ENCODE measurements at regions not wholly inside any gene's neighbourhood (a gene's known extent, or its start where the extent isn't known, plus 50 kb on each side); places are given as distances from the start of the nearest gene placed in this dataset.

DNA sequence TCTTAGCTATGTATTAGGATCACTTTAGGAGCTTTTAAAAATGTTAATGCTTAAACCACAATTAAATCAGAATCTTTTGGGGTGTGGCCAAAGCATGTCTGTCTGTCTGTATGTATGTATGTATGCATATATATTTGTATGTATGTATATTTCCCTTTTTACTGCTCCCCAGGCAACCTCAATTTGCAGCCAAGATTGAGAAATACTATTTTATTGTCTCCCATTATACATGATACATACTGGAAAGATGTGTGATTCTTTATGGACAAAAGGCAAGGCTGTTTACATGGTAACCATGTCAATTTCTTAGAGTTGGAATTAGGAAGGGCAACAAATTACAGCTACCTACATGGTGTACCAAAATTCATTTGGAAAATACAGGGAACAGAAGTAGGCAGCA, 783.6 kb downstream of the ETS1 start:
- BruUV-seq (replicated peaks), result no TSS peak
- H3K9me3 ChIP-seq (replicated peaks; ENCODE audit: control insufficient read depth, insufficient read depth, low read length), result no peaks in the 10 kb centered on the region
- no peaks in the 10 kb centered on the region for H3K27me3 ChIP-seq (ENCODE audit: control insufficient read depth in 2 of 2, insufficient read depth in 2 of 2, low read length in 2 of 2)
- H3K9me1 ChIP-seq (replicated peaks; ENCODE audit: control insufficient read depth, extremely low read depth, insufficient read depth, low read length), result no peaks in the 10 kb centered on the region
- no peak for TF ChIP-seq FOS (IDR thresholded peaks at IDR 0.05; ENCODE audit: borderline replicate concordance, insufficient read depth, low read length)
- no peak for TF ChIP-seq CTCF (IDR thresholded peaks at IDR 0.05; ENCODE audit: extremely low read depth in 1 of 2, insufficient read depth in 1 of 2, low read depth in 1 of 2, low read length in 2 of 2)
- TF ChIP-seq EZH2 (IDR thresholded peaks at IDR 0.05; ENCODE audit: borderline replicate concordance, low read depth, low read length, severe bottlenecking), result no peak
- no peak for TF ChIP-seq POLR2AphosphoS5 (IDR thresholded peaks at IDR 0.05; ENCODE audit: insufficient read depth, low read depth, low read length)
- TF ChIP-seq JUN (IDR thresholded peaks at IDR 0.05; ENCODE audit: borderline replicate concordance, insufficient read depth, insufficient read length, low read depth), result no peak
- TF ChIP-seq GATA2 (IDR thresholded peaks at IDR 0.05; ENCODE audit: insufficient read depth, insufficient read length, low read depth, low read length), result no peak
- TF ChIP-seq MYC (IDR thresholded peaks at IDR 0.05; ENCODE audit: low read depth, low read length), result no peak
- TF ChIP-seq, protein P1, sequence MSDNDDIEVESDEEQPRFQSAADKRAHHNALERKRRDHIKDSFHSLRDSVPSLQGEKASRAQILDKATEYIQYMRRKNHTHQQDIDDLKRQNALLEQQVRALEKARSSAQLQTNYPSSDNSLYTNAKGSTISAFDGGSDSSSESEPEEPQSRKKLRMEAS (IDR thresholded peaks at IDR 0.05; ENCODE audit: insufficient read depth, insufficient read length), result no peak
- TF ChIP-seq POLR2A (IDR thresholded peaks at IDR 0.05; ENCODE audit: low read depth, low read length), result no peak
- H4K20me1 ChIP-seq (replicated peaks; ENCODE audit: control insufficient read depth, extremely low read depth, insufficient read depth, low read length), result no peaks in the 10 kb centered on the region
- ChIA-PET POLR2A (no interaction called here), CTCF (no interaction called here)
- H3K4me3 ChIP-seq (replicated peaks in 1 of 3; ENCODE audit: insufficient read depth in 1 of 3, low read depth in 1 of 3, low read length in 3 of 3), result no peak overlapping the region
- H3K79me2 ChIP-seq (ENCODE audit: control insufficient read depth, insufficient read depth, low read length), result no peaks in the 10 kb centered on the region
- intact Hi-C loops (cut with micrococcal nuclease) (no loop called here), dilution Hi-C loops (cut with MboI; ENCODE audit: extremely low pct_ligation_motif_present, low sequenced_read_pairs) (no loop called here)
- no peak for DNase-seq (ENCODE audit: low read depth, low spot score)
- FAIRE-seq, result no peak
- no peaks in the 10 kb centered on the region for H3K36me3 ChIP-seq (ENCODE audit: control insufficient read depth in 2 of 2, extremely low read depth in 1 of 2, insufficient read depth in 2 of 2, low read length in 2 of 2)
- H3K4me1 ChIP-seq (ENCODE audit: control insufficient read depth, extremely low read depth, insufficient read depth, low read length), result no peaks in the 10 kb centered on the region
- H3K27ac ChIP-seq (ENCODE audit: insufficient read depth, low read depth, low read length), result no peak overlapping the region
- no peak overlapping the region for H2AFZ ChIP-seq (ENCODE audit: low read depth, low read length)
- no peak overlapping the region for H3K9ac ChIP-seq (replicated peaks; ENCODE audit: extremely low read depth, insufficient read depth, low read length)
- no peak overlapping the region for H3K4me2 ChIP-seq (ENCODE audit: insufficient read depth, low read length)

All from endothelial cell of umbilical vein (primary cell).